ENCODE measurements at regions not wholly inside any gene's neighbourhood (a gene's known extent, or its start where the extent isn't known, plus 50 kb on each side); places are given as distances from the start of the nearest gene placed in this dataset.

GRCh38 chr11:115611343-115611742, 107.1 kb upstream of the CADM1 start:
- no peak for TF ChIP-seq CTCF (IDR thresholded peaks at IDR 0.05)
- TF ChIP-seq POLR2A (IDR thresholded peaks at IDR 0.05) = no peak

Measured in esophagus squamous epithelium (tissue), 4 donors.